Activated CD8-positive, alpha-beta memory T cell treated with anti-CD3 and anti-CD28 coated beads, Interleukin-2, amount 10 ng/mL, durations not matched to agents 7 days and 5 days (primary cell): ENCODE measurements at regions not wholly inside any gene's neighbourhood (a gene's known extent, or its start where the extent isn't known, plus 50 kb on each side); places are given as distances from the start of the nearest gene placed in this dataset.
"Not testable (repeated sequence)": the region's sequence is repeated elsewhere in the genome, so short reads cannot be mapped to it uniquely, and the experiment has no call there.

Experiments
- ATAC-seq: fragments of 150-1000 bp; cut with Tn5 transposase; one replicate; pipeline ENCODE4 v1.10.0; 2021; ENCODE audit warnings: moderate library complexity
- CTCF ChIA-PET: fragments of 350-600 bp; sonication (Branson Sonifier 250); formaldehyde crosslinking; loops from one replicate; lab custom pipeline; 2021; ENCODE audit warnings: antibody characterized with exemption; lab: Charles Lee
- DNase-seq: peaks from one replicate; pipeline ENCODE4 v3.0.0-alpha.2; 2020
- H3K27ac Mint-ChIP-seq: one replicate; pipeline ENCODE4 v1.8.0; 2021; ENCODE audit warnings: mild to moderate bottlenecking, mixed read lengths
- H3K27me3 Mint-ChIP-seq: one replicate; pipeline ENCODE4 v1.8.0; 2021; ENCODE audit warnings: mixed read lengths
- H3K36me3 Mint-ChIP-seq: one replicate; pipeline ENCODE4 v1.8.0; 2021; ENCODE audit warnings: mild to moderate bottlenecking, mixed read lengths
- H3K4me1 Mint-ChIP-seq: one replicate; pipeline ENCODE4 v1.8.0; 2021; ENCODE audit warnings: mixed read lengths
- H3K4me3 Mint-ChIP-seq: one replicate; pipeline ENCODE4 v1.8.0; 2021; ENCODE audit warnings: mild to moderate bottlenecking, moderate library complexity, mixed read lengths
- H3K9me3 Mint-ChIP-seq: one replicate; pipeline ENCODE4 v1.8.0; 2022; ENCODE audit warnings: low read depth, mixed read lengths

- Mint-ChIP-seq H3K4me3 (no peak overlapping the region), H3K36me3 (no peaks in the 10 kb centered on the region), H3K4me1 (no peaks in the 10 kb centered on the region), H3K9me3 (peaks cover 2% of the 10 kb centered on the region), H3K27me3 (no peaks in the 10 kb centered on the region), H3K27ac (no peak overlapping the region)
- CTCF ChIA-PET: no interaction called here
- DNase-seq (no peak), ATAC-seq (no peak)
Observed at GRCh38 chr1:72397786-72398185, 115.4 kb upstream of the NEGR1 start.

DNA sequence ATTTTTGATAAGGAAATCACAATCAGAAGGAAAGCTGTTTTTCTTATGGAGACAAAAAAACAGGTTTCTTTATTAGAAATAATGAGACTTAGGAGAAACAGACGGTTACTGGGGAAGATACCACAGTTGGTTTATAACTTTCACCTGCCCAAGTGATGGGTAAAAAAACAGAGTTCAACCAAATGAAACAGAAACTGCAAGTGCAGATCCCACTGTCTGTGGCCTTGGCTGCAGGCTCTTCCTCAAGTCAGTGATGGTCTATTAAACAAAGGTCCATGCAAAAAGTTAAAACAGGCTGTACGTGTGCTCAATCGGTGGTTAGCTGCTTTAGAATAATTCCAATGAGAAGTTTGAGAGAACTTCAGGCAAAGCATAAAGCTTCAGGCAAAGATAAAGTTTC is 112.1 kb upstream of the NEGR1 start:
- H3K4me1 Mint-ChIP-seq: no peaks in the 10 kb centered on the region
- no peak for ATAC-seq
- no peak overlapping the region for H3K27ac Mint-ChIP-seq
- no peak for DNase-seq
- CTCF ChIA-PET: no interaction called here
- H3K9me3 Mint-ChIP-seq: peaks cover 9% of the 10 kb centered on the region
- H3K27me3 Mint-ChIP-seq: no peaks in the 10 kb centered on the region
- H3K36me3 Mint-ChIP-seq: no peaks in the 10 kb centered on the region
- no peak overlapping the region for H3K4me3 Mint-ChIP-seq

GRCh38 chr1:72379072-72379471 is 96.7 kb upstream of the NEGR1 start:
- DNase-seq (no peak), ATAC-seq (no peak)
- Mint-ChIP-seq H3K4me3 (no peak overlapping the region), H3K27ac (no peak overlapping the region), H3K9me3 (peaks cover 4% of the 10 kb centered on the region), H3K36me3 (no peaks in the 10 kb centered on the region), H3K4me1 (no peaks in the 10 kb centered on the region), H3K27me3 (no peaks in the 10 kb centered on the region)
- CTCF ChIA-PET: no interaction called here

DNA sequence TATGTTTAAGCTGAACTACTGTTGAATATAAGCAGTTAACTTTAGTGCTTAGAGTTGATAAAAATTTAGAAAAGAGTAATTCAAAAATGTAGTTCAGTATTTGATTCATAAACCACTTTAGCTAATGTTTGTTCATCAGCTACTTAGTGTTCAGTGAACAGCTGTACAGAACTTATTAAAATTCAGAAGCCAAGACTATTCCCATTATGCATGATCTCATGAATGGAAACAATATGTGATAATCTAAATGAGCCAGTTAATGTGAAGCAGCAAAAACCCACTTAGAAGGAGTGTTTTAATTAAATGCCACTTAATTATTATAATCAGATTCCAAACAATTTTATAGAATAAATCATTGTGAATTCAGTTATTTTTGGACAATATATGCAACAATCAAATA is 92.9 kb upstream of the NEGR1 start:
- no peak overlapping the region for H3K4me3 Mint-ChIP-seq
- H3K27ac Mint-ChIP-seq: no peak overlapping the region
- peaks cover 5% of the 10 kb centered on the region for H3K9me3 Mint-ChIP-seq
- no peaks in the 10 kb centered on the region for H3K4me1 Mint-ChIP-seq
- ATAC-seq (no peak), DNase-seq (no peak)
- H3K27me3 Mint-ChIP-seq: no peaks in the 10 kb centered on the region
- CTCF ChIA-PET: no interaction called here
- no peaks in the 10 kb centered on the region for H3K36me3 Mint-ChIP-seq

DNA sequence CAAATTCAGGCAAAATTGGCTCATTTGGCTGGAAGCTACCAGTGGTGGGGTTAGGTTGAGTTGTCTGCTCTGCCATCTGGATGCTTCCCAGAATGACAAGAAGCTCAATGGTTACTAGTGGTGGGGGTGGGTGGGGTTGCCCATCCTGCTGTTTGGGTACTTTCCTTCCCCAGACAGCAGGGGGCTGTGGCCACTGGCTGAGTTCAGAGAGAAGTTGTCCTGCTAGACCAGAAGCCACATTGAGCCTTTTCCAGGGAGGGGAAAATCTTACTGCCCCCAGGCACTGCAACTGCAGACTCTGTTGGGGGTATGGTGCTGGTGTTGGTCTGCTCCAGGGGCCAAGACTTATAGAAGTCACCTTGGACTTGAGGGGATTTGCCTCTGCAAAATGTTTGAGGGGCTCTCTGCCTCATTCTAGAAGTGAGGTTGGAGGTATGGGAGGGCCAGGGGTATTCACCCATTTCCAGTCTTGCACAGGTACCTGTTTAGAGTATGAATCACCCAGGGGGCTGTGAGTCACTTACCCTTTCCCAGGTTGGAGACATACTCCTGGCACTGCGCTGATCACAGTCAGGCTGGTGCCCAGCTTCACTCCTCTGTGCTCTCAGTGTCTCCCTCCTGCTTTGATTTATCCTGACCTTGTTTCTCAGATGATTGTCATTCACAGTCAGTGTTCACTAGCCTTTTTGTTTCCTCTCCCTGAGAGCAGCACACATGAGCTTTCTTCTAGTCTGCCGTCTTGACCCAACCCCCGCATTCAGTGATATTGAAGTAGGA is 89.1 kb upstream of the NEGR1 start:
- Mint-ChIP-seq H3K27me3 (no peaks in the 10 kb centered on the region), H3K36me3 (no peaks in the 10 kb centered on the region), H3K4me1 (no peaks in the 10 kb centered on the region), H3K27ac (no peak overlapping the region), H3K4me3 (no peak overlapping the region), H3K9me3 (peaks cover 5% of the 10 kb centered on the region)
- CTCF ChIA-PET: no interaction called here
- ATAC-seq (no peak), DNase-seq (no peak)

GRCh38 chr1:72370836-72371235 is 88.5 kb upstream of the NEGR1 start:
- ATAC-seq, H3K36me3 Mint-ChIP-seq, H3K4me3 Mint-ChIP-seq: not testable (repeated sequence)

GRCh38 chr1:72369069-72369757 is 86.9 kb upstream of the NEGR1 start:
- Mint-ChIP-seq H3K4me3 (no peak overlapping the region), H3K27ac (no peak overlapping the region), H3K9me3 (peaks cover 5% of the 10 kb centered on the region), H3K27me3 (no peaks in the 10 kb centered on the region), H3K36me3 (no peaks in the 10 kb centered on the region), H3K4me1 (no peaks in the 10 kb centered on the region)
- ATAC-seq (no peak), DNase-seq (no peak)
- CTCF ChIA-PET: no interaction called here

More at GRCh38 chr1:72370836-72371235, 88.5 kb upstream of the NEGR1 start:
- DNase-seq, H3K9me3 Mint-ChIP-seq, H3K27ac Mint-ChIP-seq, H3K4me1 Mint-ChIP-seq, CTCF ChIA-PET, H3K27me3 Mint-ChIP-seq: not testable (repeated sequence)

DNA sequence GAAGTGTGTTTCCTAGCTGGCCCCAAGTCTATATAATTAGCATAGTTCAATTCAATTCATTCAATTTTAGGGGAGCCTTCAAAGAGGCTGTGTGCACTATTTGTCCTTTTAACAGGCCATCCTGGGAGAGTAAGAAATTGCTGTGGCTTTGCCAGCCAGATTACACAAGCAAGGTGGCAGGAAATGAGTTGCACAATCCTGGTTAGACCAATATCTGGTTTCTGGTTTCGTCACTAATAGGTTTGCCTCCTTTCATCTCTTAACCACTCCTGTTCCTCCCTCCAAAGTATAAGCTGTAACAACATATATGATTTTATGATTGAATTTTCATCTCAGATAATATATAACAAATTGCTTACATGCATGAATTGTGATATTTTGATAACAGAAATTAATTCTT is 84.1 kb upstream of the NEGR1 start:
- Mint-ChIP-seq H3K36me3 (no peaks in the 10 kb centered on the region), H3K27ac (no peak overlapping the region), H3K4me3 (no peak overlapping the region), H3K9me3 (peaks cover 7% of the 10 kb centered on the region), H3K4me1 (no peaks in the 10 kb centered on the region), H3K27me3 (no peaks in the 10 kb centered on the region)
- CTCF ChIA-PET: no interaction called here
- DNase-seq: no peak
- no peak for ATAC-seq

DNA sequence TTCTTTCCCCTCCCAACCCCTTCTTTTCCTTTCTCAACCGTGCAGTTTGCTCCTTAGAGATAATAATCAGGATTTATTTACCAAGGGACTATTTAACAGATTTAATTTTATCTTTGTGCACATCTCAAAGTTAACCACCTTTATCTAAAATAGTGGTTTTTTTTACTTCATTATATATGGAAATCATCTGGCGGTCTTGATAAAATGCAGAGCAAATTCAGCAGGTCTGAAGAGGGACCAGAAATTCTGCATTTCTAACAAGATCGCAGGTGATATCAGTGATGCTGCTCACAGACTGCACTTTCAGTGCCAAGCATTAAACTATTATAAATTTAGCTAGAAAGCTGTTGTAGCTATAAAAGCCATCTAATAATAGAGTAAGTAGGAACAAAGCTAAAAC is 83.4 kb upstream of the NEGR1 start:
- DNase-seq: no peak
- Mint-ChIP-seq H3K27me3 (no peaks in the 10 kb centered on the region), H3K4me1 (no peaks in the 10 kb centered on the region), H3K4me3 (no peak overlapping the region), H3K27ac (no peak overlapping the region), H3K36me3 (no peaks in the 10 kb centered on the region), H3K9me3 (peaks cover 7% of the 10 kb centered on the region)
- CTCF ChIA-PET: no interaction called here
- no peak for ATAC-seq

- DNase-seq (no peak), ATAC-seq (no peak)
- Mint-ChIP-seq H3K27ac (no peak overlapping the region), H3K4me1 (no peaks in the 10 kb centered on the region), H3K27me3 (no peaks in the 10 kb centered on the region), H3K9me3 (peaks cover 5% of the 10 kb centered on the region), H3K4me3 (no peak overlapping the region), H3K36me3 (no peaks in the 10 kb centered on the region)
- CTCF ChIA-PET: no interaction called here
Observed at GRCh38 chr1:72362538-72362937, 80.2 kb upstream of the NEGR1 start.

DNA sequence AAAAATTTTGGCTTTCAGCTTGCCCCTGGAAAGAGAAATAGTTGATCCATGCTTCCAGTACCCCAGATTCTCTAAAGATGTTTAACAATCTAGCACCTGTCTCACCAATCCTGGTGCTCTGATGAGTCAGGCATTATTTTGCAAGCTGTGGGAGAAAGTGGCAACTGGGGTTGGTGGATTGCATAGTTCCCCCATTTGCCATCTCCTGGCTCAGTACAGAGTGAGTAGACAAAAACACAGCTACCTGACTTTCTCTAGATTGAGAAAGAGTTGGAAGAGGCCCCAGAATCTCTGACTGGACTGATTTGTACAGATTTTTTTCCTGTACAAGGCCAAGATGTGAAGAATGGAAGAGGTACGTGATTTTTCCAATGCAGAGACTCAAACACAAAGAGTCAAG is 75.1 kb upstream of the NEGR1 start:
- Mint-ChIP-seq H3K36me3 (no peaks in the 10 kb centered on the region), H3K27me3 (no peaks in the 10 kb centered on the region), H3K4me1 (no peaks in the 10 kb centered on the region), H3K4me3 (no peak overlapping the region), H3K27ac (no peak overlapping the region), H3K9me3 (peaks cover 2% of the 10 kb centered on the region)
- CTCF ChIA-PET: no interaction called here
- ATAC-seq (no peak), DNase-seq (no peak)

DNA sequence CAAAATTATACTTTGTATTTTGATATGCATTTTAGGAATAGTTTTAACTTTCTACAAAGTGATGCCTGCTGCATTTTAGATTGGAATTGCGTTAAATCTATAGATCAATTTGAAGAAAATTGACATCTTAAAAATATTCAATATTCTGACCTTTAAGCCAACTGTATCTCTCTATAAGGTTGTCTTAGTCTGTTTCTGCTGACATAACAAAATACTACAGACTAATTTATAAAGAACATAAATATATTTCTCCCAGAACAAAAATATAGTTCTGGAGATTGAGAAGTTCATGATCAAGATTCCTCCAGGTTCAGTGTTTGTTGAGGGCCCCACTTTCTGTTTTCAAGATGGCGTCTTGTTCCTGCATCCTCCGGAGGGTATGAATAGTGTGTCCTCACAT is 73.6 kb upstream of the NEGR1 start:
- CTCF ChIA-PET: no interaction called here
- Mint-ChIP-seq H3K36me3 (no peaks in the 10 kb centered on the region), H3K9me3 (peaks cover 2% of the 10 kb centered on the region), H3K4me1 (no peaks in the 10 kb centered on the region), H3K27ac (no peak overlapping the region), H3K27me3 (no peaks in the 10 kb centered on the region), H3K4me3 (no peak overlapping the region)
- DNase-seq (no peak), ATAC-seq (no peak)

GRCh38 chr1:72341661-72342060 is 59.3 kb upstream of the NEGR1 start:
- ATAC-seq (no peak), DNase-seq (no peak)
- peaks cover 2% of the 10 kb centered on the region for H3K9me3 Mint-ChIP-seq
- H3K4me1 Mint-ChIP-seq: no peaks in the 10 kb centered on the region
- no peak overlapping the region for H3K4me3 Mint-ChIP-seq
- no peak overlapping the region for H3K27ac Mint-ChIP-seq
- CTCF ChIA-PET: no interaction called here
- no peaks in the 10 kb centered on the region for H3K36me3 Mint-ChIP-seq
- no peaks in the 10 kb centered on the region for H3K27me3 Mint-ChIP-seq

- Mint-ChIP-seq H3K9me3 (peaks cover 4% of the 10 kb centered on the region), H3K27me3 (no peaks in the 10 kb centered on the region), H3K4me3 (no peak overlapping the region), H3K27ac (no peak overlapping the region), H3K36me3 (no peaks in the 10 kb centered on the region), H3K4me1 (no peaks in the 10 kb centered on the region)
- ATAC-seq (no peak), DNase-seq (no peak)
- CTCF ChIA-PET: no interaction called here
Observed at GRCh38 chr1:72336776-72337175, 54.4 kb upstream of the NEGR1 start.
